SK-N-SH (cell line): ENCODE measurements at regions not wholly inside any gene's neighbourhood (a gene's known extent, or its start where the extent isn't known, plus 50 kb on each side); places are given as distances from the start of the nearest gene placed in this dataset.

Experiments used
- CTCF ChIA-PET: fragments of 300-600, 350-600 bp; formaldehyde crosslinking; extraction: SDS; loops from one replicate; lab custom pipeline; 2021; lab: Yijun Ruan, JAX
- POLR2A ChIA-PET: fragments of 350-600 bp; sonication (Branson Sonifier 250); formaldehyde crosslinking; extraction: SDS; loops from one replicate; lab custom pipeline; 2020; ENCODE audit warnings: antibody characterized with exemption, inconsistent platforms; lab: Yijun Ruan, JAX
- DNase-seq: peaks from one replicate; pipeline ENCODE4 v3.0.0; 2012
- H2AFZ ChIP-seq: fragments of 200-600 bp; sonication (generic); 2 replicates; pipeline ENCODE4 v1.8.1; 2016; ENCODE audit warnings: antibody characterized with exemption, mild to moderate bottlenecking, low read depth
- H3F3A ChIP-seq: fragments of 200-600 bp; sonication (generic); replicated peaks from 2 replicates; pipeline ENCODE3; 2016; ENCODE audit warnings: antibody characterized with exemption, mild to moderate bottlenecking; ENCODE audit not compliant: insufficient read depth
- H3K27ac ChIP-seq, 2 experiments: fragments of 200-500 bp in 1 of 2; fragments of 200-600 bp in 1 of 2; sonication (Bioruptor generic) in 1 of 2; sonication (generic), shearing (Covaris generic) in 1 of 2; 2 replicates each; pipeline versions ENCODE4 v1.5.1 to v1.6.1; 2014 to 2016; ENCODE audit warnings: low read depth in 2 of 2, inconsistent platforms in 1 of 2, low read length in 1 of 2, mild to moderate bottlenecking in 1 of 2, mixed read lengths in 1 of 2
- H3K27me3 ChIP-seq: fragments of 200-600 bp; sonication (generic), shearing (Covaris generic); 2 replicates; pipeline ENCODE4 v1.6.1; 2016; ENCODE audit warnings: mixed run types; ENCODE audit not compliant: insufficient read depth
- H3K36me3 ChIP-seq, 2 experiments: fragments of 200-500 bp in 1 of 2; fragments of 200-600 bp in 1 of 2; sonication (Bioruptor generic) in 1 of 2; sonication (generic) in 1 of 2; replicated peaks in 1 of 2; 2 replicates each; pipeline versions ENCODE3 to v1.5.1; 2014 to 2016; ENCODE audit warnings: low read length in 1 of 2, mild to moderate bottlenecking in 1 of 2; ENCODE audit not compliant: insufficient read depth in 2 of 2, control insufficient read depth in 1 of 2
- H3K4me1 ChIP-seq, 2 experiments: fragments of 200-500 bp in 1 of 2; fragments of 200-600 bp in 1 of 2; sonication (Bioruptor generic) in 1 of 2; sonication (generic), shearing (Covaris generic) in 1 of 2; 2 replicates each; pipeline versions ENCODE4 v1.5.1 to v1.6.1; 2014 to 2016; ENCODE audit warnings: low read depth in 1 of 2, low read length in 1 of 2, mixed run types in 1 of 2; ENCODE audit not compliant: insufficient read depth in 2 of 2, control insufficient read depth in 1 of 2
- H3K4me2 ChIP-seq: fragments of 200-600 bp; sonication (generic), shearing (Covaris generic); 2 replicates; pipeline ENCODE4 v1.6.1; 2017; ENCODE audit warnings: mixed run types
- H3K4me3 ChIP-seq, 2 experiments: fragments of 200-500 bp in 1 of 2; fragments of 200-600 bp in 1 of 2; sonication (Bioruptor generic) in 1 of 2; sonication (generic), shearing (Covaris generic) in 1 of 2; 2 replicates each; pipeline versions ENCODE4 v1.5.1 to v1.8.1; 2014 to 2016; ENCODE audit warnings: low read depth in 2 of 2, inconsistent platforms in 1 of 2, low read length in 1 of 2, mild to moderate bottlenecking in 1 of 2, mixed read lengths in 1 of 2, moderate library complexity in 1 of 2
- H3K79me2 ChIP-seq: fragments of 200-600 bp; sonication (generic); 2 replicates; pipeline ENCODE4 v1.8.1; 2017; ENCODE audit warnings: mild to moderate bottlenecking; ENCODE audit not compliant: insufficient read depth
- H3K9ac ChIP-seq: fragments of 200-600 bp; sonication (generic); 2 replicates; pipeline ENCODE4 v1.6.1; 2017; ENCODE audit warnings: mixed run types
- H3K9me2 ChIP-seq: fragments of 200-600 bp; sonication (generic); 2 replicates; pipeline ENCODE4 v1.6.1; 2017; ENCODE audit warnings: mixed run types
- H3K9me3 ChIP-seq: fragments of 200-600 bp; sonication (generic); 2 replicates; pipeline ENCODE4 v1.6.1; 2017; ENCODE audit warnings: mixed run types, mild to moderate bottlenecking, moderate library complexity
- H4K20me1 ChIP-seq: fragments of 200-600 bp; sonication (generic); 2 replicates; pipeline ENCODE4 v1.6.1; 2017; ENCODE audit warnings: mild to moderate bottlenecking, mixed run types; ENCODE audit not compliant: insufficient read depth
- EZH2phosphoT487 ChIP-seq: fragments of 200-600 bp; sonication (generic); IDR thresholded peaks from 2 replicates; pipeline ENCODE4 v1.6.1; 2017; ENCODE audit warnings: low read depth, mixed run types, mild to moderate bottlenecking, antibody characterized with exemption, moderate library complexity, borderline replicate concordance
- FOSL2 ChIP-seq: IDR thresholded peaks from 2 replicates; pipeline ENCODE4 v1.4.0; 2012; ENCODE audit warnings: low read depth, mild to moderate bottlenecking, moderate library complexity, borderline replicate concordance
- FOXJ3 ChIP-seq: sonication (generic); formaldehyde crosslinking; IDR thresholded peaks from 2 replicates; pipeline ENCODE4 v1.5.1; 2020; ENCODE audit warnings: mild to moderate bottlenecking, missing genetic modification reagents
- FOXM1 ChIP-seq: IDR thresholded peaks from 2 replicates; pipeline ENCODE4 v1.4.0; 2012; ENCODE audit warnings: low read depth, mild to moderate bottlenecking
- GATA2 ChIP-seq: sonication (generic); formaldehyde crosslinking; IDR thresholded peaks from 2 replicates; pipeline ENCODE4 v1.5.0; 2020; ENCODE audit warnings: mild to moderate bottlenecking, missing genetic modification reagents
- JUND ChIP-seq: IDR thresholded peaks from 2 replicates; pipeline ENCODE4 v1.4.0; 2012
- MAX ChIP-seq: IDR thresholded peaks from 2 replicates; pipeline ENCODE4 v1.4.0; 2012; ENCODE audit warnings: low read depth
- MEF2A ChIP-seq: IDR thresholded peaks from 2 replicates; pipeline ENCODE4 v1.4.0; 2012; ENCODE audit warnings: low read depth, borderline replicate concordance
- MXI1 ChIP-seq: IDR thresholded peaks from 2 replicates; pipeline ENCODE4 v1.6.1; 2012; ENCODE audit warnings: mild to moderate bottlenecking, low read depth, low read length, improper control_type of control experiment
- NFIC ChIP-seq: IDR thresholded peaks from 2 replicates; pipeline ENCODE4 v1.4.0; 2012; ENCODE audit warnings: borderline replicate concordance
- RAD21 ChIP-seq: IDR thresholded peaks from 2 replicates; pipeline ENCODE4 v1.6.1; 2012; ENCODE audit warnings: mild to moderate bottlenecking, low read length
- RFX5 ChIP-seq: IDR thresholded peaks from 2 replicates; pipeline ENCODE4 v1.6.1; 2012; ENCODE audit warnings: mild to moderate bottlenecking, improper control_type of control experiment, low read length
- SIN3A ChIP-seq: IDR thresholded peaks from 2 replicates; pipeline ENCODE4 v1.6.1; 2012; ENCODE audit warnings: low read depth, mild to moderate bottlenecking, low read length, moderate library complexity, borderline replicate concordance
- SMC3 ChIP-seq: IDR thresholded peaks from 2 replicates; pipeline ENCODE4 v1.6.1; 2012; ENCODE audit warnings: low read depth, low read length, improper control_type of control experiment
- TAF1 ChIP-seq: IDR thresholded peaks from 2 replicates; pipeline ENCODE4 v1.6.1; 2012; ENCODE audit warnings: low read depth, mild to moderate bottlenecking, low read length, moderate library complexity, borderline replicate concordance
- TCF12 ChIP-seq: IDR thresholded peaks from 2 replicates; pipeline ENCODE4 v1.4.0; 2012
- USF2 ChIP-seq: fragments of 150-350 bp; IDR thresholded peaks from 2 replicates; pipeline ENCODE4 v1.6.1; 2017; ENCODE audit warnings: antibody characterized with exemption, low read length, low read depth, borderline replicate concordance
- YY1 ChIP-seq: IDR thresholded peaks from 2 replicates; pipeline ENCODE4 v1.4.0; 2012; ENCODE audit warnings: low read depth, mild to moderate bottlenecking
- whole genome bisulfite sequencing: methylation state at CpG from one replicate; pipeline ENCODE4 v1.1.6; 2017; ENCODE audit warnings: low lambda C conversion rate; 5-methylcytosine and 5-hydroxymethylcytosine counted together

DNA sequence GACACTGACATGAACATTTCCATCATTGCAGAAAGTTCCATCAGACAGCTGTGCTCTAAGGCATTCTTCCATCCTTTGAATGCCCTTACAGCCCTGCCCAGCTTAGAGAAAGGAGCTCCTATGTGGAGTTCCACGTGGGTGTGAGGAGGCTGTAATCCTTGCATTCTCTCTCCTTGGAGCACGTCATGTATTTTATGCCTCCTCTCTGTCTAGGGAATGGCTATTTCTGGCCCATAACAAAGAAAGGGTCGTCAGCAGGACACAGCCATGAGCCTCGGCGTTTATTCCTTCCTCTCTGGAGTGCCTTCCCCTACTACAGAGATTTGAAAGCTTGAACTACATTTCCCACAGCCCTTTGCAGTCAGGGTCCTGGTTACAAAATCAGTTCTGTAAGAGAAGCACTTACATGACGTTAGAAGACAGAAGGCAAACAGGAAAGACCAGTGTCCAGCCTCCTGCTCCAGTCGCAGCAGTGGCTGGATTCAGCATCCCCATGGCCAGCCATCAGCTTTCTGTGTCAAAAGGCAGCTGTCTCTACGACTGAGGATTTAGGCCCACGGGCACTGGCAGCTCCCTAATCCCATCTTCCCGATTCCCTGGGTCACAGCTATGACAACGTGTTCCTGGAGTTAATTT is 234.9 kb downstream of the TFCP2L1 start (continued):
- TF ChIP-seq GATA2 (CRISPR knock-in tag) (no peak), SMC3 (no peak), MXI1 (no peak), JUND (no peak), FOXJ3 (CRISPR knock-in tag) (no peak), TCF12 (no peak), RAD21 (no peak), YY1 (no peak), MEF2A (no peak), MAX (no peak)

- Histone ChIP-seq H3K9me2 (no peaks in the 10 kb centered on the region), H3K9ac (no peak overlapping the region), H3K79me2 (no peaks in the 10 kb centered on the region), H4K20me1 (no peaks in the 10 kb centered on the region), H3K27me3 (peaks cover 10% of the 10 kb centered on the region; the same call in 1 of the 2 replicates), H3K27ac (no peak overlapping the region), H3K9me3 (no peaks in the 10 kb centered on the region), H3K4me3 (no peak overlapping the region), H3K4me1 (no peaks in the 10 kb centered on the region), H3F3A (no peaks in the 10 kb centered on the region), H3K4me2 (no peak overlapping the region), H2AFZ (no peak overlapping the region), H3K36me3 (no peaks in the 10 kb centered on the region)
- ChIA-PET CTCF (interaction anchor here (1.5 to 1.6 kb wide), 2 partner anchors 19 kb away, joined by 3 to 4 read pairs; no protein-coding TSS in a partner anchor), POLR2A (no interaction called here)
- 58% methylated on average over 6 of the region's 6 CpGs for WGBS
- DNase-seq = no peak
- TF ChIP-seq FOXM1 (no peak), RFX5 (no peak), FOSL2 (no peak), MAX (no peak), USF2 (no peak), NFIC (no peak)
These were observed 233.7 kb downstream of the TFCP2L1 start for GRCh38 chr2:121051311-121051710.

- 53% methylated on average over 11 of the region's 11 CpGs for WGBS
- H3K27ac ChIP-seq = no peak overlapping the region
- POLR2A ChIA-PET = no interaction called here
- CTCF ChIA-PET = interaction anchor here (0.6 to 1.6 kb wide), 4 partner anchors 18 to 371 kb away, joined by 3 to 4 read pairs (median 4); no protein-coding TSS in a partner anchor
- H2AFZ ChIP-seq = no peak overlapping the region
- TF ChIP-seq FOXJ3 (CRISPR knock-in tag) = no peak
- TF ChIP-seq EZH2phosphoT487 = no peak
- TF ChIP-seq TAF1 = no peak
- no peak for TF ChIP-seq MAX
- TF ChIP-seq GATA2 (CRISPR knock-in tag) = no peak
- no peak for TF ChIP-seq YY1
- TF ChIP-seq SIN3A = no peak
- no peak for DNase-seq
- no peaks in the 10 kb centered on the region for H4K20me1 ChIP-seq
- H3F3A ChIP-seq = no peaks in the 10 kb centered on the region
- no peaks in the 10 kb centered on the region for H3K36me3 ChIP-seq
- 0 out of 2 replicates have a peak, but pooled peaks cover 17% of the 10 kb centered on the region for H3K27me3 ChIP-seq
- H3K9me2 ChIP-seq = no peaks in the 10 kb centered on the region
- H3K4me2 ChIP-seq = no peak overlapping the region
- no peak overlapping the region for H3K4me3 ChIP-seq
- H3K79me2 ChIP-seq = no peaks in the 10 kb centered on the region
- H3K4me1 ChIP-seq = no peaks in the 10 kb centered on the region
- no peaks in the 10 kb centered on the region for H3K9me3 ChIP-seq
- H3K9ac ChIP-seq = no peak overlapping the region
These were observed 233.0 kb downstream of the TFCP2L1 start for GRCh38 chr2:121052023-121052422.
